Natural killer cell (primary cell): ENCODE measurements at regions not wholly inside any gene's neighbourhood (a gene's known extent, or its start where the extent isn't known, plus 50 kb on each side); places are given as distances from the start of the nearest gene placed in this dataset.

Experiments used
- ATAC-seq, 3 donors: fragments of 150-1000 bp in 2 of 3; fragments of 200-7000 bp in 1 of 3; cut with Tn5 transposase; 1 replicate in 1 of 3; 2 replicates in 2 of 3; pipeline ENCODE4 v1.10.0; 2021; ENCODE audit warnings: mild to moderate bottlenecking in 2 of 3, moderate library complexity in 2 of 3
- DNase-seq, 2 donors: peaks; one replicate each; pipeline versions ENCODE4 v3.0.0 to v3.0.0-alpha.2; 2013 to 2021; ENCODE audit warnings: mixed read lengths in 1 of 2
- H3K27ac ChIP-seq: one replicate; pipeline ENCODE4 v1.5.1; 2013; ENCODE audit warnings: mild to moderate bottlenecking, low read length
- H3K27me3 ChIP-seq: one replicate; pipeline ENCODE4 v1.6.1; 2013; ENCODE audit warnings: low read length; ENCODE audit not compliant: control insufficient read depth, insufficient read depth
- H3K36me3 ChIP-seq: one replicate; pipeline ENCODE4 v1.6.1; 2013; ENCODE audit warnings: low read length; ENCODE audit not compliant: control insufficient read depth, insufficient read depth
- H3K4me1 ChIP-seq: one replicate; pipeline ENCODE4 v1.6.1; 2013; ENCODE audit warnings: low read length; ENCODE audit not compliant: control insufficient read depth, insufficient read depth
- H3K4me3 ChIP-seq: one replicate; pipeline ENCODE4 v1.5.1; 2013; ENCODE audit warnings: low read length
- H3K9me3 ChIP-seq: one replicate; pipeline ENCODE4 v1.6.1; 2013; ENCODE audit warnings: low read length; ENCODE audit not compliant: control insufficient read depth, insufficient read depth
- H3K27ac Mint-ChIP-seq, 2 donors: one replicate each; pipeline ENCODE4 v1.8.0; 2022; ENCODE audit warnings: mild to moderate bottlenecking in 2 of 2, mixed read lengths in 2 of 2, moderate library complexity in 1 of 2
- H3K27me3 Mint-ChIP-seq, 2 donors: one replicate each; pipeline ENCODE4 v1.8.0; 2022; ENCODE audit warnings: low read depth in 2 of 2, mixed read lengths in 2 of 2
- H3K36me3 Mint-ChIP-seq: one replicate; pipeline ENCODE4 v1.8.0; 2022; ENCODE audit warnings: mixed read lengths
- H3K4me1 Mint-ChIP-seq, 2 donors: one replicate each; pipeline ENCODE4 v1.8.0; 2022; ENCODE audit warnings: mixed read lengths in 2 of 2
- H3K4me3 Mint-ChIP-seq: one replicate; pipeline ENCODE4 v1.8.0; 2022; ENCODE audit warnings: mild to moderate bottlenecking, moderate library complexity, mixed read lengths
- H3K9me3 Mint-ChIP-seq, 2 donors: one replicate each; pipeline ENCODE4 v1.8.0; 2022; ENCODE audit warnings: mixed read lengths in 2 of 2
- WGBS: methylation state at CpG from one replicate; pipeline ENCODE4 v1.1.7; 2013; ENCODE audit warnings: missing lambda C conversion rate; ENCODE audit not compliant: insufficient coverage; 5-methylcytosine and 5-hydroxymethylcytosine counted together
- intact Hi-C: fragments of 100-400 bp; cut with micrococcal nuclease; formaldehyde crosslinking; loops from one replicate; pipeline ENCODE4 v1.14.2; 2022
- TF ChIP-seq, protein P1 (sequence below): fragments of 200-600 bp; IDR thresholded peaks from one replicate; pipeline ENCODE4 v1.8.0; 2022; ENCODE audit warnings: antibody characterized with exemption

DNA sequence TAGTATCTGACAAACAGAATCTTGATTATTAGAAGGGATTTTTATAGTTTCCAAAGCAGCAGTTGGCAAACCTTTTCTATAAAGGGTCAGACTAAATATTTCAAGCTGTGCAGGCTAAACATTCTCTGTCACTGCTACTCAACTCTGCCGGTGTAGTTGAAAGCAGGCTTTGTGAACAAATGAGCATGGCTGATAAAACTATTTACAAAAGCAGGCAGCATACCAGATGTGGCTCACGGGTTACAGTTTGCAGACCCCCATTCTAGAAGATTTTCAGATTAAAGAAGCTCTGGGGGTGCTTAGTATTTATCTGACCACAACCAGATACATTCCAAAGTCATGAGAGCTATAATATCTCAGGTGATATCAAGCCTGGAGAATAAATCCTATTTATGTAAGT is 1017.5 kb downstream of the SORCS1 start:
- ATAC-seq, result no peak
- Histone ChIP-seq H3K9me3 (no peaks in the 10 kb centered on the region), H3K36me3 (no peaks in the 10 kb centered on the region), H3K27ac (no peak overlapping the region), H3K4me1 (no peaks in the 10 kb centered on the region), H3K27me3 (no peaks in the 10 kb centered on the region), H3K4me3 (no peak overlapping the region)
- Mint-ChIP-seq H3K4me1 (no peaks in the 10 kb centered on the region), H3K27me3 (no peaks in the 10 kb centered on the region), H3K9me3 (peaks cover 7 to 8% of the 10 kb centered on the region in 2 donors), H3K27ac (no peak overlapping the region), H3K4me3 (no peak overlapping the region), H3K36me3 (peaks cover 6% of the 10 kb centered on the region)
- WGBS, result 63% methylated on average over 2 of the region's 2 CpGs
- DNase-seq, result no peak
- intact Hi-C loops, result no loop called here
- TF ChIP-seq, protein P1, sequence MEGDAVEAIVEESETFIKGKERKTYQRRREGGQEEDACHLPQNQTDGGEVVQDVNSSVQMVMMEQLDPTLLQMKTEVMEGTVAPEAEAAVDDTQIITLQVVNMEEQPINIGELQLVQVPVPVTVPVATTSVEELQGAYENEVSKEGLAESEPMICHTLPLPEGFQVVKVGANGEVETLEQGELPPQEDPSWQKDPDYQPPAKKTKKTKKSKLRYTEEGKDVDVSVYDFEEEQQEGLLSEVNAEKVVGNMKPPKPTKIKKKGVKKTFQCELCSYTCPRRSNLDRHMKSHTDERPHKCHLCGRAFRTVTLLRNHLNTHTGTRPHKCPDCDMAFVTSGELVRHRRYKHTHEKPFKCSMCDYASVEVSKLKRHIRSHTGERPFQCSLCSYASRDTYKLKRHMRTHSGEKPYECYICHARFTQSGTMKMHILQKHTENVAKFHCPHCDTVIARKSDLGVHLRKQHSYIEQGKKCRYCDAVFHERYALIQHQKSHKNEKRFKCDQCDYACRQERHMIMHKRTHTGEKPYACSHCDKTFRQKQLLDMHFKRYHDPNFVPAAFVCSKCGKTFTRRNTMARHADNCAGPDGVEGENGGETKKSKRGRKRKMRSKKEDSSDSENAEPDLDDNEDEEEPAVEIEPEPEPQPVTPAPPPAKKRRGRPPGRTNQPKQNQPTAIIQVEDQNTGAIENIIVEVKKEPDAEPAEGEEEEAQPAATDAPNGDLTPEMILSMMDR, result no peak

DNA sequence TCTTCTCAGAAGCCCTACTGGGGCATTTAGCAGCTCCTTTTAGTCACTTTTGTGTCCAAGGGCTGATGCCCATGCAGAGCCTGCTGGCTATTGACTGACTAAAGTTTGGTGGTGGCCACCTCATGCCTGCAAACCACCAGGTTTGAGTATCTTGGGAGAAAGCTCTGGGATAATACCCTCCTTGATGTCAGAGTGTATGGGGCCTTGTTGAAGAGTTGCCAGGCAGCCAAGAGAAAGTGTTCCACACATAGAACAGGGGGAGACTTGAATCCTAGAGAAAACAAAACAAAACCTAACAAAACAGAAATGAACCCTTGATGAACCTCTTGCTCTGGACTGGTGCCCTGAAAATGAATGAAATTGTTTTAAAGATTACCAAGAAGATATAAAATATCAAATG is 1024.6 kb downstream of the SORCS1 start:
- ATAC-seq (no peak), DNase-seq (no peak)
- Histone ChIP-seq H3K36me3 (no peaks in the 10 kb centered on the region), H3K27me3 (no peaks in the 10 kb centered on the region), H3K27ac (no peak overlapping the region), H3K4me3 (no peak overlapping the region), H3K4me1 (no peaks in the 10 kb centered on the region), H3K9me3 (no peaks in the 10 kb centered on the region)
- Mint-ChIP-seq H3K27me3 (no peaks in the 10 kb centered on the region), H3K36me3 (no peaks in the 10 kb centered on the region), H3K4me3 (no peak overlapping the region), H3K27ac (no peak overlapping the region), H3K4me1 (no peaks in the 10 kb centered on the region), H3K9me3 (peaks cover 11 to 13% of the 10 kb centered on the region in 2 donors)
- intact Hi-C loops, result no loop called here
- TF ChIP-seq, protein P1, result no peak

DNA sequence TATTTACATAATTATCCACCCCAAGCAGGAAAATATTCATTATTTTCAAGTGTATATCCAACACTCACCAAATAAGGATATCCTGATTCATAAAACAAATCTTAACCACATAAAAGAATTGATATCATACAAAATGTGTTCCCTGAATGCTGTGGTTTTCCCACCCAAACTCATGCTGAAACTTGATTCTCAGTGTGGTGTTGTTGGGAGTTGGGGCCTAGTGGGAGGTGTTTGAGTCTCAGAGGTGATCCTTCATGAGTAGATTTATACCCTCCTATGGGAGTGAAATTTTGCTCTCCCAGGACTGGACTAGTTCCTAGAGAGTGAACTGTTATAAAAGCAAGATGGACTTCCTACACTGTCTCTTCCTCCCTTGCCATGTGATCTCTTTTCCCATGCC is 1028.3 kb downstream of the SORCS1 start:
- Mint-ChIP-seq H3K4me3 (no peak overlapping the region), H3K9me3 (peaks cover 15 to 16% of the 10 kb centered on the region in 2 donors), H3K27ac (no peak overlapping the region), H3K36me3 (no peaks in the 10 kb centered on the region), H3K4me1 (no peaks in the 10 kb centered on the region), H3K27me3 (no peaks in the 10 kb centered on the region)
- no peaks in the 10 kb centered on the region for H3K27me3 ChIP-seq
- H3K4me3 ChIP-seq, result no peak overlapping the region
- H3K9me3 ChIP-seq, result no peaks in the 10 kb centered on the region
- no peak for ATAC-seq
- H3K4me1 ChIP-seq, result no peaks in the 10 kb centered on the region
- no peaks in the 10 kb centered on the region for H3K36me3 ChIP-seq
- DNase-seq, result no peak
- TF ChIP-seq, protein P1, result no peak
- no peak overlapping the region for H3K27ac ChIP-seq
- intact Hi-C loops, result no loop called here

DNA sequence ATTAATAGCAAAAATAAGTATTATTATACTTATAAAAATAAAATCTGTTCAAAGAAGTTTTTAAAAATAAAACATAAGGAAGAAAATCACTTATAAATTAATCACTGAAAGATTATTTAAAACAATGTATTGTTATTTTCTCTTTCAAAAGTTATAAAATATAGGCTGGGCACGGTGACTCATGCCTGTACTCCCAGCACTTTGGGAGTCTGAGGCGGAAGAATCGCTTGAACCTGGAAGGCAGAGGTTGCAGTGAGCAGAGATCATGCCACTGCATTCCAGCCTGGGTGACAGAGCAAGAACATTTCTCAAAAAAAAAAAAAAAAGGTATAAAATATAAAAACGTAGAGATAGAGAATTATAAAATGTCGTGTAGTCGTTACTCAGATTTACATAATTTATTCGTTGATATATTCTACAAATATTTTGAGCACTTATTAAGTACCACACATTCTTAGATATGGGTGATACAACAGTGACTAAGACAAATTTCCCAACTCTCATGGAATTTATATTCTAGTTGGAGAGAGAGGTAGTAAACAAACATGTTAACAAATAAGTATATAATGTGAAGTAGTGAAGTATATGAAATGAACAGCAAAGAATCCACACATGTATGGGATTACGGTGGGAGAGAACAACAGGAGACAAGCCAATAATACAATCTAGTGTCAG is 1030.0 kb downstream of the SORCS1 start:
- H3K36me3 ChIP-seq, result no peaks in the 10 kb centered on the region
- Mint-ChIP-seq H3K36me3 (no peaks in the 10 kb centered on the region), H3K4me3 (no peak overlapping the region), H3K27me3 (no peaks in the 10 kb centered on the region), H3K9me3 (peaks cover 19% of the 10 kb centered on the region in 2 donors), H3K27ac (no peak overlapping the region), H3K4me1 (no peaks in the 10 kb centered on the region)
- H3K4me3 ChIP-seq, result no peak overlapping the region
- no peak for DNase-seq
- TF ChIP-seq, protein P1, result no peak
- H3K4me1 ChIP-seq, result no peaks in the 10 kb centered on the region
- 83% methylated on average over 4 of the region's 8 CpGs for WGBS
- intact Hi-C loops, result no loop called here
- no peak for ATAC-seq
- H3K9me3 ChIP-seq, result no peaks in the 10 kb centered on the region
- no peaks in the 10 kb centered on the region for H3K27me3 ChIP-seq
- H3K27ac ChIP-seq, result no peak overlapping the region
